ENCODE measurements at regions not wholly inside any gene's neighbourhood (a gene's known extent, or its start where the extent isn't known, plus 50 kb on each side); places are given as distances from the start of the nearest gene placed in this dataset.

DNA sequence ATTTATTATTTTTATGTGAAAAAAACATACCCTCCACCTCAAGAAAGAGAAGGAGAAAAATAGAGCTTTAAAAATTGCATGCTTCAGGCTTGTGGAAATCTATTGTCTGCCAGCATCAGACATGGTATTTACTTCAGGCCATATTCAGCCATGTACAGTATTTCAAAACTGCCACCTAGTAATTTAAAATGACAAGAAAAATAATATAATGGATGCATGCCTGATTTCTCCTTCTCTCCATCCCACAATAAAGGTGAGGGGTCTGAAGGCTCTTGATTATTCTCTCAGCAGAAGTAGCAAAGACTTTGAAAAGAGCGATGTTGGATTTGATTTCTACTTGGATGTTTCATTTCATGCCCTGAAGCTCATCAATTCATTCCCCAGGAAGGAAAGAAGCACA, 250.7 kb downstream of the TBC1D4 start:
- DNase-seq (ENCODE audit: low read depth in 1 of 2, low spot score in 1 of 2) = no peak

DNA sequence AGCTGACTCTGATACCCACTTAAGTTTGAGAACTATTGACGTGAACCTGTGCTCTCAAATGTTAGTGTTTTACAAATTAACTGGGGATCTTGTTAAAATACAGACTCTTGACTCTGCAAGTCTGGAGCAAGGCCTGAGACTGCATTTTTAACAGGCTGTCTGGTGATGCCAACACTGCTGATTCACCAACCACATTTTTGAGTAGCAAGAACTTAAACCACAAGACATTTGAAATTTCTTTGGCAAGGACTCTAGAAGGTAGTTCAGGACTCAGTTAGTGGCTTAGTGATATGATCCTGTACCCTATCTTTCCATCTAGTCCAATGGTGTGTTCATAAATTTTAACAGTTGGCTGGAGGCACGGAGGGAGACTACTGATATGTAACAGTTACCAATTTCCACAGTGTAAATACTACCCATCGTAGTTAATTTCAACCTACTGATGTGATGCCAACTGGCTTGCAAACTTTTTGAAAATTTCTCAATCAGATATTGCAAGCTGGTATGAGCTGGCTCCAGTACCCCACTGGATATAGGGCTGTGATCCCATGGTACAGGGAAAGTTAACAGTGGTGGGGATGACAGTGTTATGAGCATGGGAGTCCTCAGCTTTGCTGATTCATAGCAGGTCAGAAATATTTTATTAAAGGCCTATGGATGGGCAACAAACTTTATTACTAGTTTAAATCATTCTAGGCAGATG, 255.1 kb downstream of the TBC1D4 start:
- no peak for DNase-seq (ENCODE audit: low read depth in 1 of 2, low spot score in 1 of 2)

DNA sequence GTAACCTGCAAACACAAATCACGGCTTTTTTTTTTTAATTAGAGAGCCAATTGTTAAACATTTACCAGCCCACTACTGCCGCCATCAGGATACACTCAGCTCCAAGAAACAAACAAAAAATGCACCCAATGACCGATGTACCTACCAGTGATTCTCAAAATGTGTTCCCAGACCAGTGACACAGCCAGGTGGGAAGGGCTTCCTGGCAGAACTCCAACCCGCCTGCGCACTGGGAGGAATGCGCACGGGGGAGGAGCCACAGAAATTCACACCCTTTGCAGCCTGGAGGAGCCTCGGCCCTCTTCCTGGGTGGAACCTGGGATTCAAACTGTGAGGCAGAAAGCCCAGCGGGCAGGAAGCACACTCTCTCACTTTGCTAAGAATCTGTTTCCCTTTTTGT, 255.9 kb downstream of the TBC1D4 start:
- DNase-seq (ENCODE audit: low read depth in 1 of 2, low spot score in 1 of 2) = no peak

GRCh38 chr13:75225288-75226032, 256.5 kb downstream of the TBC1D4 start:
- no peak for DNase-seq (ENCODE audit: low read depth in 1 of 2, low spot score in 1 of 2)

- no peak for DNase-seq (ENCODE audit: low read depth in 1 of 2, low spot score in 1 of 2)
Observed at GRCh38 chr13:75224053-75224742, 257.8 kb downstream of the TBC1D4 start.

GRCh38 chr13:75222031-75222430, 259.9 kb downstream of the TBC1D4 start:
- DNase-seq (ENCODE audit: low read depth in 1 of 2, low spot score in 1 of 2) = no peak

DNA sequence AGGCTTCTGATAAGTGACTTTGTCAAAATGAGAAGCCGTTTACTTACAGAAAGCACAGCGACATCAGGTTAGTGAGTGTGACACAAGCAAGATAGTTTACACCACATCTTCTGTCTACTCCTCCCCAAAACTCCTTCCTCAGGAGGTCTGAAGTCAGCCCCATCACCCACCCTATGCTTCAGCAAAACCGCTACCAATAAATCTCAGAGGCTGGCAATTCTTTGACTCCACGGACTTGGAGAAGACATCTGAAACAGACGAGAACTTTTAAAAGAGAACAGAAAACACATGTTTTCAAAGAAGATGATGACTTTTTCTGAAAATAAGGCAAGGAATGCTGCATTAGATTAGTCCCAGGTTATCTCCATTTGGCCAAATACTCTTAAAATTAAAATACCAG, 261.1 kb downstream of the TBC1D4 start:
- DNase-seq (ENCODE audit: low read depth in 1 of 2, low spot score in 1 of 2) = no peak

DNA sequence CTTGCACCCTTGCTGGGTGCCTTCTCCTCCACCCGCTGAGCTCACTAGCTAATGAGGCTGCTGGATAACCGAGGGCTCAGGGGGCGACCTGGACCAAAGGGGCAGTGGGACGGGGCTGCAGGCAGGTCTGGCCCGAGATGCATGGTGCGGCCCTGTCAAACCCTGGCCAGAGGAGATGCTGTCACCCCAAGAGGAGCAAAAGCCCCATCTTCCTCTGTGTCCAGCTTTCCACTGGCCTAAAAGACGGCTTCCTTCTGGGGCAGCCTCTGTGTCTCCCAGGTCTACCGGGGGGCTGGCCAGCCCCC, 261.8 kb downstream of the TBC1D4 start:
- no peak for DNase-seq (ENCODE audit: low read depth in 1 of 2, low spot score in 1 of 2)

DNA sequence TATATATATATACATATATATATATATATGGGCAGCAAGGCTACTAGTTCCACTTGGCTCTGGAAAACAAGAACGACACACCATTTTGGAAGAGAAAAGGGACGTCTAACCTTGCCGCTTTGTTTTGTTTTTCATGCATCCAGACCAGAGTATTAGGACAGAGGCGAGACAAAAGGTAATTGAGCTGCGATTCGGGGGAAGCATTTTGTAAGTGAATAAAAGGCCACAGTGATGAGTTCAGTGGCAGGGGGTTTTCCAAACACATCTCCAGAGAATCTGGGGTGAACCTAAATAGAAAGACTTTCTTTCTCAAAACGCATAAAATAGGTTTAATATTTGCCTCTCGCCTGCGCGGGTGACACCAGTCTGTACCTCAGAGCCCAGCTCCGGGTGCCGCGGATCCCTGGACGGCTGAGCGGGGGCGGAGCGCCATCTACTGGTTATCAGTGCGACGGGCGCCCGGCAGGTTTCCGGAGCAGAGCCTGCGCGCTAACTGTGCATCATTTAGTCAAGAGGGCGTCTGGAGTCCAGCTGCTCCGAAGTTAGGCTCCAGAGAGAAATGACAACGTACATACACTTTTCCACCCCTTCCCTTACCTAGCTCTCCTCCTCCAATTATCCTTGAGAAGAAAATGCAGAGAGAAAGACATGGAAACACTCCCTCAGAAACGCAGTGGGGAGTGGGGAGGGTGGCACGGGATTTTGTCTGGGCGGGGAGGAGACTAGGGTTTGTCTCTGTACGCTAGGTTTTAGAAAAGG, 262.3 kb downstream of the TBC1D4 start:
- peak; percentile 81 for DNase-seq (ENCODE audit: low read depth in 1 of 2, low spot score in 1 of 2)

- DNase-seq (ENCODE audit: low read depth in 1 of 2, low spot score in 1 of 2) = no peak
Observed at GRCh38 chr13:75217949-75218348, 264.0 kb downstream of the TBC1D4 start.

GRCh38 chr13:75216038-75216437, 265.9 kb downstream of the TBC1D4 start:
- DNase-seq (ENCODE audit: low read depth in 1 of 2, low spot score in 1 of 2) = no peak

- DNase-seq (ENCODE audit: low read depth in 1 of 2, low spot score in 1 of 2) = no peak
Observed at GRCh38 chr13:75214846-75215245, 267.1 kb downstream of the TBC1D4 start.

DNA sequence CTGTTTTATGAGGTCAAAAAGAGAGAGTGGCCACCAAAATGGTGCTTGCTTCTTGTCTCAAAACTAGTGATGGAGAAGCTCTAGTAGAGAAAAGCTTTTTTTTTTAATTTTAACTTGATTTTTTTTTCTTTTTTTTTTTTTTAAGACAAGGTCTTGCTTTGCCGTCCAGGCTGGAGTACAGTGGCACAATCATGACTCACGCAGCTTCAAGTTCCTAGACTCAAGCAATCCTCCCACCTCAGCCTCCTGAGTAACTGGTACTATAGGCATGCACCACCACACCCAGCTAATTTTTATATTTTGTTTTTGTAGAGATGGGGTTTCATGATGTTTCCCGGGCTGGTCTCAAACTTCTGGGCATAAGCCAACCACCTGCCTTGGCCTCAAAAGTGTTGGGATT, 279.0 kb downstream of the TBC1D4 start:
- DNase-seq (ENCODE audit: low read depth in 1 of 2, low spot score in 1 of 2) = no peak

DNA sequence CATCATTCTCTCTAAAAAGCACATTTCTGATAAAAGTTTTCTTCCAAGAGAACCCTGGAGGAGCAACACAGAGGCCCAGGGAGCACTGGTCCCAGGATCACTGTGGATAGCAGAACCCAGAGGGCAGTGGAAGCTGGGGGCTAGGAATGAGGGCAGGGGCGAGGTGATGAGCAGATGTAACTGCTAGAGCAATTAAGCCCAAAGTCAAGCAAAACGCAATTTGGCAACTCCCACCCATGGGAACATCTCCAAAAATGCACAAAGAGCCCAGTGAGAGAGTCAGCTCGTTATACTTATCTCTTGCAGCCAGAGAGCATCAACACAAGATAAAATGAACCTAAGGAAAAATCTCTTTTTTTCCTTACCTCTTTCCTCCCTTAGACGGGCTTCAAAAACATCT, 284.2 kb downstream of the TBC1D4 start:
- no peak for DNase-seq (ENCODE audit: low read depth in 1 of 2, low spot score in 1 of 2)

- DNase-seq (ENCODE audit: low read depth in 1 of 2, low spot score in 1 of 2) = no peak
Observed at GRCh38 chr13:75196147-75196837, 285.7 kb downstream of the TBC1D4 start.

GRCh38 chr13:75195495-75196146, 286.3 kb downstream of the TBC1D4 start:
- DNase-seq (ENCODE audit: low read depth in 1 of 2, low spot score in 1 of 2) = no peak

DNA sequence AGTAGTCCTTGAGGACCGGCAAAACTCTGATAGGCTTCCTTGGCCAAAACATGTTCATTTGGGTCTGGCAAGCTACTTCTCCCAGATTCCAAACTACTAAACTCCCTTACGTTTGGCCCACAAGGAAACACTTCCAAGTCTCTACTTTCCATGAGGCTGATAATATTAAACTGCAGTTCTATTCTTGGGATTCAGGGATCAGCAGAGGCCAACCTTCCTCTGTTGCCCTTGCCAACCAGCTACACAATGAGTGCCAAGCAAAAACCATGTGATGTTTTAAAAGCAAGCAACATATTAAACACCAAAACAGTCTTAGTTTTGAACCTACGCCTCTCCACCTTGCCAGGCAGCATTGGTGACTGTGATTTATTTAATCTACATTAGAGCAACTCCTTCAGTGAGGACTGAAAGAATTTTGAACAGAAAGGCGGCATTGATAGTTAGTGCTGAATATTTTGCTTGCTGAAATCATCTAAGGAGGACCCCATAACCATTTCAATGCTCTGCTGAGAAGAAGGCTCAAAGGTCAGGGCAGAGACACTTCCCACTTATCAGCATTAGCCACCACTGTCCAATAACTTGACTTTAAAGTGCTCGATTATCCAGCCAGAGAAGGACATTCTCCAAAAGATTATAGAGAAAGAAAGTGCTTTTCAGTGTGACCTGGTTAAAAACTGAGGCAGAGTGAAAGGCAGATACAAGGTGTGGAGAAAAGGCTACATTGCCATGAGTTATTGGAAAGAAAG, 287.1 kb downstream of the TBC1D4 start:
- DNase-seq (ENCODE audit: low read depth in 1 of 2, low spot score in 1 of 2) = no peak

DNA sequence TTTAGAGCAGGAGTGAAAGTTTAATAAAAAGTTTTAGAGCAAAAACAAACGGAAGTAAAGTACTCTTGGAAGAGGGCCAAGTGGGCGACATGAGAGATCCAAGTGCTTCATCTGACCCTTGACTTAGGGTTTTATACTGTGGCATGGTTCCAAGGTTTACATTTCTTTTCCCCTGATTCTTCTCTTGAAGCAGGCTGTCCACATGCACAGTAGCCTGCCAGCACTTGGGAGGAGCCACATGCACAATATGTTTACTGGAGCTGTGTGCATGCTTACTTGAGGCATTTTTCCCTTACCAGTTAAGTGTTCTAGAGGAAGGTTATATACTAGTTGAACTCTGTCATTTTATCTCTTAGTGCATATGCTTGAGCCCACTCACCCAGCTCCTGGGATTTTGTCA, 295.6 kb downstream of the TBC1D4 start:
- DNase-seq (ENCODE audit: low read depth in 1 of 2, low spot score in 1 of 2) = no peak

DNA sequence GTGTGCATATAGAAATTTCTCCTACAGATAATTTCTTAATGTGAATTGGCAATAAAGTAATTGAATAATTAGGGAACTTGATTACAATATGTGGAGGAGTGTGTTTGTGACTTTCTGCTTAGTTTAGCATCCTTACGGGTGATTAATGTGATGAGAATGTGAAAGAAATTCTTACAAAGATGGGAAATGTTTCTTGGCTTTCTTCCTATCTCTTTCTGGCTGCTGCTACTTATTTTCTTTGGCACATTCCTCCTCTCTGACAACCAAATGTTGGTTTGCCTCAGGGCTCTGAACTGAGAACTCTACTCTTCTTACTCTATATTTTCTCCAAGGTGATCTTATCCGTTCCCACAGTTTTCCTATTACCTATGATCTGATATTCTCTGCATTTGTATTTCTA, 300.1 kb downstream of the TBC1D4 start:
- no peak for DNase-seq (ENCODE audit: low read depth in 1 of 2, low spot score in 1 of 2)

Measured in activated CD4-positive, alpha-beta T cell treated with anti-CD3 and anti-CD28 coated beads, Interleukin-2, amount 50 U/mL, for 24 hours (primary cell).